OCI-LY1 (cell line): ENCODE measurements at regions not wholly inside any gene's neighbourhood (a gene's known extent, or its start where the extent isn't known, plus 50 kb on each side); places are given as distances from the start of the nearest gene placed in this dataset.

Experiments
- CTCF ChIP-seq: fragments of 200-600 bp; sonication (generic), shearing (Covaris generic); IDR thresholded peaks from 2 replicates; pipeline ENCODE4 v1.5.1; 2017; ENCODE audit warnings: mild to moderate bottlenecking, antibody characterized with exemption, low read length, moderate library complexity, mixed read lengths
- EZH2 ChIP-seq: fragments of 200-600 bp; sonication (generic), shearing (Covaris generic); IDR thresholded peaks from 2 replicates; pipeline ENCODE4 v1.8.0; 2017; ENCODE audit warnings: borderline replicate concordance, mixed run types, mild to moderate bottlenecking, antibody characterized with exemption, low read length, moderate library complexity, mixed read lengths

- no peak for TF ChIP-seq CTCF
- TF ChIP-seq EZH2, result no peak
Observed at GRCh38 chr3:18279226-18279737, 145.9 kb downstream of the SATB1 start.
